Rectal smooth muscle tissue (tissue), 1 donor: ENCODE measurements at regions not wholly inside any gene's neighbourhood (a gene's known extent, or its start where the extent isn't known, plus 50 kb on each side); places are given as distances from the start of the nearest gene placed in this dataset.
"Not testable (repeated sequence)": the region's sequence is repeated elsewhere in the genome, so short reads cannot be mapped to it uniquely, and the experiment has no call there.

Experiments used
- H3K27ac ChIP-seq: one replicate; pipeline ENCODE4 v1.7.0; 2013; ENCODE audit warnings: low read depth, low read length, inconsistent platforms
- H3K27me3 ChIP-seq: one replicate; pipeline ENCODE4 v1.7.0; 2013; ENCODE audit warnings: low read length; ENCODE audit not compliant: control insufficient read depth, insufficient read depth
- H3K36me3 ChIP-seq: one replicate; pipeline ENCODE4 v1.7.0; 2013; ENCODE audit warnings: low read length; ENCODE audit not compliant: control insufficient read depth, insufficient read depth
- H3K4me1 ChIP-seq: one replicate; pipeline ENCODE4 v1.7.0; 2013; ENCODE audit warnings: low read length; ENCODE audit not compliant: control insufficient read depth, insufficient read depth
- H3K4me3 ChIP-seq: one replicate; pipeline ENCODE4 v1.7.0; 2013; ENCODE audit warnings: low read length
- H3K9ac ChIP-seq: one replicate; pipeline ENCODE4 v1.7.0; 2013; ENCODE audit warnings: low read length

GRCh38 chr1:228841632-228842031 lies 106.4 kb downstream of the RHOU start:
- Histone ChIP-seq H3K4me3 (no peak overlapping the region), H3K4me1 (peaks cover 5% of the 10 kb centered on the region), H3K9ac (no peak overlapping the region), H3K36me3 (no peaks in the 10 kb centered on the region), H3K27ac (no peak overlapping the region), H3K27me3 (no peaks in the 10 kb centered on the region)

- H3K27ac ChIP-seq = no peak overlapping the region
- H3K4me3 ChIP-seq = no peak overlapping the region
Observed at GRCh38 chr1:228842094-228842775, 107.0 kb downstream of the RHOU start.

GRCh38 chr1:228845101-228845500 lies 109.8 kb downstream of the RHOU start:
- no peaks in the 10 kb centered on the region for H3K27me3 ChIP-seq
- no peak overlapping the region for H3K27ac ChIP-seq
- H3K36me3 ChIP-seq = no peaks in the 10 kb centered on the region
- H3K4me3 ChIP-seq = no peak overlapping the region
- H3K4me1 ChIP-seq = no peaks in the 10 kb centered on the region
- no peak overlapping the region for H3K9ac ChIP-seq

More at GRCh38 chr1:228842094-228842775, 107.0 kb downstream of the RHOU start:
- H3K9ac ChIP-seq = no peak overlapping the region
- no peaks in the 10 kb centered on the region for H3K36me3 ChIP-seq
- no peaks in the 10 kb centered on the region for H3K27me3 ChIP-seq
- peaks cover 5% of the 10 kb centered on the region for H3K4me1 ChIP-seq

GRCh38 chr1:228846952-228847351 lies 111.7 kb downstream of the RHOU start:
- H3K27ac ChIP-seq = no peak overlapping the region
- no peaks in the 10 kb centered on the region for H3K36me3 ChIP-seq
- no peaks in the 10 kb centered on the region for H3K27me3 ChIP-seq
- no peak overlapping the region for H3K9ac ChIP-seq
- no peaks in the 10 kb centered on the region for H3K4me1 ChIP-seq
- no peak overlapping the region for H3K4me3 ChIP-seq

GRCh38 chr1:228847451-228847850 lies 112.2 kb downstream of the RHOU start:
- H3K4me3 ChIP-seq, H3K27ac ChIP-seq, H3K9ac ChIP-seq, H3K36me3 ChIP-seq, H3K4me1 ChIP-seq, H3K27me3 ChIP-seq: not testable (repeated sequence)

GRCh38 chr1:228848406-228848805 lies 113.1 kb downstream of the RHOU start:
- Histone ChIP-seq H3K4me3 (no peak overlapping the region), H3K4me1 (no peaks in the 10 kb centered on the region), H3K9ac (no peak overlapping the region), H3K27ac (no peak overlapping the region), H3K36me3 (no peaks in the 10 kb centered on the region), H3K27me3 (no peaks in the 10 kb centered on the region)

GRCh38 chr1:228849011-228849541 lies 113.8 kb downstream of the RHOU start:
- Histone ChIP-seq H3K4me1 (no peaks in the 10 kb centered on the region), H3K27me3 (no peaks in the 10 kb centered on the region), H3K4me3 (no peak overlapping the region), H3K9ac (no peak overlapping the region), H3K36me3 (no peaks in the 10 kb centered on the region), H3K27ac (no peak overlapping the region)

GRCh38 chr1:228850141-228851100 lies 115.1 kb downstream of the RHOU start:
- no peaks in the 10 kb centered on the region for H3K4me1 ChIP-seq
- H3K27ac ChIP-seq = no peak overlapping the region
- no peak overlapping the region for H3K4me3 ChIP-seq
- no peaks in the 10 kb centered on the region for H3K36me3 ChIP-seq
- H3K27me3 ChIP-seq = no peaks in the 10 kb centered on the region
- H3K9ac ChIP-seq = no peak overlapping the region

GRCh38 chr1:228851193-228851592 lies 115.9 kb downstream of the RHOU start:
- no peaks in the 10 kb centered on the region for H3K27me3 ChIP-seq
- no peaks in the 10 kb centered on the region for H3K4me1 ChIP-seq
- H3K36me3 ChIP-seq = no peaks in the 10 kb centered on the region
- H3K27ac ChIP-seq = no peak overlapping the region
- no peak overlapping the region for H3K4me3 ChIP-seq
- no peak overlapping the region for H3K9ac ChIP-seq

- Histone ChIP-seq H3K27ac (no peak overlapping the region), H3K36me3 (no peaks in the 10 kb centered on the region), H3K27me3 (no peaks in the 10 kb centered on the region), H3K9ac (no peak overlapping the region), H3K4me1 (no peaks in the 10 kb centered on the region), H3K4me3 (no peak overlapping the region)
Observed at GRCh38 chr1:228851618-228852017, 116.3 kb downstream of the RHOU start.

- no peaks in the 10 kb centered on the region for H3K4me1 ChIP-seq
- H3K9ac ChIP-seq = no peak overlapping the region
- no peak overlapping the region for H3K27ac ChIP-seq
- H3K4me3 ChIP-seq = no peak overlapping the region
- no peaks in the 10 kb centered on the region for H3K36me3 ChIP-seq
- H3K27me3 ChIP-seq = no peaks in the 10 kb centered on the region
Observed at GRCh38 chr1:228852024-228852423, 116.7 kb downstream of the RHOU start.

GRCh38 chr1:228852511-228853088 lies 117.3 kb downstream of the RHOU start:
- Histone ChIP-seq H3K4me3 (no peak overlapping the region), H3K27me3 (no peaks in the 10 kb centered on the region), H3K36me3 (no peaks in the 10 kb centered on the region), H3K27ac (no peak overlapping the region), H3K4me1 (no peaks in the 10 kb centered on the region), H3K9ac (no peak overlapping the region)
